Activated naive CD4-positive, alpha-beta T cell treated with anti-CD3 and anti-CD28 coated beads, Interleukin-2, amount 10 ng/mL, durations not matched to agents 7 days and 5 days (primary cell): ENCODE measurements at regions not wholly inside any gene's neighbourhood (a gene's known extent, or its start where the extent isn't known, plus 50 kb on each side); places are given as distances from the start of the nearest gene placed in this dataset.

Source experiments
- CTCF ChIA-PET: fragments of 350-600 bp; sonication (Branson Sonifier 250); formaldehyde crosslinking; loops from one replicate; lab custom pipeline; 2021; ENCODE audit warnings: antibody characterized with exemption; lab: Charles Lee
- DNase-seq: peaks from one replicate; pipeline ENCODE4 v3.0.0-alpha.2; 2020
- H3K27ac Mint-ChIP-seq: one replicate; pipeline ENCODE4 v1.8.0; 2021; ENCODE audit warnings: mild to moderate bottlenecking, moderate library complexity, mixed read lengths
- H3K27me3 Mint-ChIP-seq: one replicate; pipeline ENCODE4 v1.8.0; 2021; ENCODE audit warnings: mild to moderate bottlenecking, mixed read lengths
- H3K36me3 Mint-ChIP-seq: one replicate; pipeline ENCODE4 v1.8.0; 2021; ENCODE audit warnings: mixed read lengths
- H3K4me1 Mint-ChIP-seq: one replicate; pipeline ENCODE4 v1.8.0; 2021; ENCODE audit warnings: mixed read lengths
- H3K4me3 Mint-ChIP-seq: one replicate; pipeline ENCODE4 v1.8.0; 2021; ENCODE audit warnings: mild to moderate bottlenecking, moderate library complexity, mixed read lengths
- H3K9me3 Mint-ChIP-seq: one replicate; pipeline ENCODE4 v1.8.0; 2021; ENCODE audit warnings: mixed read lengths

DNA sequence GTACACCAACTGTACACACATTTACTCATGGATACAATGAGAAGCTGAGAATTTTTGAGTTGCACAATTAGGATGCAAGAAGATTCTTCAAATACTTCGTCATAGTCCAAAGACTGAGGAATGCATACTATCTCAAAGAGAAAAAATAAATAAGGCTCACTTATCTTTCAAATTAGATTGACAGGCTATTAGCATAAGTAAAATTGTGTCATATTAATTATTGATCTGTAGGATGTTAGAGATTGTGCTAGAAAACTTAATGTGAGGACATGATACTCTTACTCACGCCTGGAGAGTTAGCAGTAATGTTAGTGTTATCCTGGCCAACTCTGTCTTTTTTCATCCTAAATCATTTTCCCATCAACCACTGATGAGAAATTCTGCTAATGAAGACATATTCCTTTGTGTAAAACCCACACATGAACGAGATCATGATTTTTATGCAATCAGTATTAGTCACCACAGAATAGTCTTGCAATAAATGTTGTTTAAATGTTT is 659.0 kb downstream of the LTN1 start:
- Mint-ChIP-seq H3K36me3 (no peaks in the 10 kb centered on the region), H3K27ac (no peak overlapping the region), H3K9me3 (peaks cover 2% of the 10 kb centered on the region), H3K4me3 (no peak overlapping the region), H3K4me1 (no peaks in the 10 kb centered on the region), H3K27me3 (no peaks in the 10 kb centered on the region)
- CTCF ChIA-PET, result no interaction called here
- no peak for DNase-seq

DNA sequence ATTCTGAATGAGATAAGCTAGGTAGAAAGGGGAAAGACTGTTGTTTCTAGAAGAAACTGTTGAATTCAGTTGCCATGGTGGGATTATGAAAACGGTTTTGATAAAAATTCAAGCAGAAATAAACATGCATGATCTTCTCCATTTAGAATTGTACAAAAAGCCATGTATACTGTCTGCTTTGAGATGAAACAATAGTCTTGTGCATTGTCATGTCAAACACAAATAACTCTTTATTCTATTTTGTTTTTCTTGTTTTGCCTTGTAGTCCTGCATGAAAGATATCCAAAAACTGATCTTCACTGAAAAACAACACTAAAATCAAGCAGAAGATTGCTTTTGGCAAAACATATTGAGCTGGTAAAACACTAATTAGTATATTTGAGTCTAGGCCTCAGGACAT is 659.9 kb downstream of the LTN1 start:
- Mint-ChIP-seq H3K9me3 (peaks cover 2% of the 10 kb centered on the region), H3K4me3 (no peak overlapping the region), H3K36me3 (no peaks in the 10 kb centered on the region), H3K27me3 (no peaks in the 10 kb centered on the region), H3K4me1 (no peaks in the 10 kb centered on the region), H3K27ac (no peak overlapping the region)
- DNase-seq, result no peak
- CTCF ChIA-PET, result no interaction called here

- Mint-ChIP-seq H3K36me3 (no peaks in the 10 kb centered on the region), H3K4me3 (no peak overlapping the region), H3K4me1 (no peaks in the 10 kb centered on the region), H3K27ac (no peak overlapping the region), H3K9me3 (peaks cover 5% of the 10 kb centered on the region), H3K27me3 (no peaks in the 10 kb centered on the region)
- no peak for DNase-seq
- CTCF ChIA-PET, result no interaction called here
Measured at GRCh38 chr21:28325618-28326017, 667.1 kb downstream of the LTN1 start.

- Mint-ChIP-seq H3K9me3 (peaks cover 5% of the 10 kb centered on the region), H3K27ac (no peak overlapping the region), H3K36me3 (no peaks in the 10 kb centered on the region), H3K4me3 (no peak overlapping the region), H3K27me3 (no peaks in the 10 kb centered on the region), H3K4me1 (no peaks in the 10 kb centered on the region)
- CTCF ChIA-PET, result no interaction called here
- no peak for DNase-seq
Measured at GRCh38 chr21:28324690-28325089, 668.0 kb downstream of the LTN1 start.

DNA sequence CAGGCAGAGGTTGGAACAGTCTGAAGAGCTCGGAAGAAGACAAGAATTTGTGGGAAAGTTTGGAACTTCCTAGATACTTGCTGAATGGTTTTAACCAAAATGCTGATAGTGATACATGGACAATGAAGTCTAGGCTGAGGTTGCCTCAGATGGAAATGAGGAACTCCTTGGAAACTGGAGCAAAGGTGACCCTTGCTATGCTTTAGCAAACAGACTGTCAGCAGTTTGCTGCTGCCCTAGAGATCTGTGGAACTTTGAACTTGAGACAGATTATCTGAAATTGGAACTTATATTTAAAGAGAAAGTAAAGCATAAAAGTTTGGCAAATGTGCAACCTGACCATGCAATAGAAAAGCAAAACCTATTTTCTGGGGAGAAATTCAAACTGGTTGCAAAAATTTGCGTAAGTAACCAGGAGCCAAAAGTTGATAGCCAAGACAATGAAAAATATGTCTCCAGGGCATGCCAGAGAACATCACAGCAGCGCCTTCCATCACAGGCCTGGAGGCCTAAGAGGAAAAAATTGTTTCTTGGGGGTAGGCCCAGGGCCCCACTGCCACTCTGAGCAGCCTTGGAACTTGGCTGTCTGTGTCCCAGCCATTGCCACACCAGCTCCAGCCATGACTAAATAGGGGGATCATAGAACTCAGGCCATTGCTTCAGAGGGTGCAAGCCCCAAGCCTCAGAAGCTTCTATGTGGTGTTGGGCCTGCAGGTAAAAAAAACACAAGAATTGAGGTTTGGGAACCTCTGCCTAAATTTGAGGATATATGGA is 675.3 kb downstream of the LTN1 start:
- no peaks in the 10 kb centered on the region for H3K36me3 Mint-ChIP-seq
- no peaks in the 10 kb centered on the region for H3K9me3 Mint-ChIP-seq
- CTCF ChIA-PET, result no interaction called here

GRCh38 chr21:28311411-28312190 is 681.1 kb downstream of the LTN1 start:
- Mint-ChIP-seq H3K4me3 (no peak overlapping the region), H3K4me1 (no peaks in the 10 kb centered on the region), H3K27me3 (no peaks in the 10 kb centered on the region), H3K27ac (no peak overlapping the region), H3K9me3 (no peaks in the 10 kb centered on the region), H3K36me3 (no peaks in the 10 kb centered on the region)
- CTCF ChIA-PET, result no interaction called here
- DNase-seq, result no peak

More for the DNA sequence above, 675.3 kb downstream of the LTN1 start:
- no peak overlapping the region for H3K4me3 Mint-ChIP-seq
- DNase-seq, result no peak
- no peak overlapping the region for H3K27ac Mint-ChIP-seq
- H3K27me3 Mint-ChIP-seq, result no peaks in the 10 kb centered on the region
- no peaks in the 10 kb centered on the region for H3K4me1 Mint-ChIP-seq

GRCh38 chr21:28310711-28311110 is 682.0 kb downstream of the LTN1 start:
- Mint-ChIP-seq H3K36me3 (no peaks in the 10 kb centered on the region), H3K9me3 (no peaks in the 10 kb centered on the region), H3K27ac (no peak overlapping the region), H3K27me3 (no peaks in the 10 kb centered on the region), H3K4me1 (no peaks in the 10 kb centered on the region), H3K4me3 (no peak overlapping the region)
- DNase-seq, result no peak
- CTCF ChIA-PET, result no interaction called here

DNA sequence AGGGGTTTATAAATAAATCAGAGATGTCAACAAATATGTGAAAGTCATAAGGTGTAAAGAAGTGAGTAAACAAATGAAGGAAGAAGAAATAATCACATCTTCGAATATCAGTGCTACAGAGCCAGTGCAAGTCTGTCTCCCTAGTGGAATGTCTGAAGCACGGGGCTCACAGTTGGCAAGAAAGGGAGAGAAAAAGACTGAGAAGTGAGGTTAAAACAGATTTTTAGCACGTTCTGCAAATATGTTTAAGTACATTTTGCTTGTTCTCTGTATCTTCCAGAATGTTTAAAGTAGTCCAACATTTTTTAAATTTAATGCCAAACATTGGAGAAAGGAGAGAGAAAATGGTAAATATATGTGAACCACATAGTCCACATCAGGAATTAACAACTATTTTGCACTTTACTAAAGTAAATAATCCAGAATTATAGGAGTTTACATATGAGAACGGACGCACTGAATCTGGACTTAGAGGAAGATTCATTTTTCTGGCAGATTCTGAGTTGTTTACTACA is 682.4 kb downstream of the LTN1 start:
- peaks cover 3% of the 10 kb centered on the region for H3K9me3 Mint-ChIP-seq

DNA sequence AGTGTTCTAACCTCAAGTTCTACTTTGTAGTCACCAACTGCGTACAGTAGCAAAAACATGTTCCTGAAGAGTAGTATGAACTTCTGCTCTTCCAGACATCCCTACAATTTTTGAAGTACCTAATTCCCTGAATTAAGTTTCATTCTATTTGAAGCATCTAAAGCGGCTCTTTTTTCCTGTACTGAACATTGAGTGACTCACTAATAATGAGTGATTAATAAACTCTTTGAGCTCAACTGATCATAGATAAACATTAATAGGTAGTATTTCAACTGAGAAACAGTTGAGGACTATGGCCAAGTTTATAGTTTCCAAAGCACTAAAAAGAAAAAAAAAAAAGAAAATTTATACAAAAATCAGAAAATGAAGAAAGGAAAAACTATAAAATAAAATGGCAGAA is 683.1 kb downstream of the LTN1 start:
- Mint-ChIP-seq H3K36me3 (no peaks in the 10 kb centered on the region), H3K4me3 (no peak overlapping the region), H3K9me3 (peaks cover 3% of the 10 kb centered on the region), H3K27me3 (no peaks in the 10 kb centered on the region), H3K27ac (no peak overlapping the region), H3K4me1 (no peaks in the 10 kb centered on the region)
- CTCF ChIA-PET, result no interaction called here
- DNase-seq, result no peak

More for the DNA sequence above, 682.4 kb downstream of the LTN1 start:
- H3K4me1 Mint-ChIP-seq, result no peaks in the 10 kb centered on the region
- H3K27me3 Mint-ChIP-seq, result no peaks in the 10 kb centered on the region
- H3K36me3 Mint-ChIP-seq, result no peaks in the 10 kb centered on the region
- no peak for DNase-seq
- no peak overlapping the region for H3K4me3 Mint-ChIP-seq
- CTCF ChIA-PET, result no interaction called here
- H3K27ac Mint-ChIP-seq, result no peak overlapping the region

DNA sequence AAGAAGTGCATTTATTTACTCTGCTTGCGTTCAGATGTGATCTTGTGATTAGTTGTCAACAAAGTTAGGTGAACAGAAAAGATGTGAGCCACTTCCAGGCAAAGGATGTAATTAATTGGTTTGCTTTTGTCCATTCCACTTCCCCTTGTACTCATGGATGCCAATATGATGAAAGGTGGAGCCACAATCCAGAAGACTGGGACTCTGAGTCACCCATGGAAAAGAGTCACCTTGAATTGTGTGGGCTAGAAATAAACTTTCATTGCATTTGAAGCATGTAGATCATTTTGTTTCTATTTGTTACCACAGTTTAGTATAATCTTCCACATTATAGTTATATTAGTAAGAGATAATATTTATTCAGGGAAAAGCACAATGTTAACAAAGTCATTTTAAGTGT is 684.2 kb downstream of the LTN1 start:
- H3K27me3 Mint-ChIP-seq, result no peaks in the 10 kb centered on the region
- H3K27ac Mint-ChIP-seq, result no peak overlapping the region
- DNase-seq, result no peak
- H3K4me3 Mint-ChIP-seq, result no peak overlapping the region
- CTCF ChIA-PET, result no interaction called here
- H3K36me3 Mint-ChIP-seq, result no peaks in the 10 kb centered on the region
- peaks cover 3% of the 10 kb centered on the region for H3K9me3 Mint-ChIP-seq
- no peaks in the 10 kb centered on the region for H3K4me1 Mint-ChIP-seq

GRCh38 chr21:28299946-28300345 is 692.7 kb downstream of the LTN1 start:
- CTCF ChIA-PET, result interaction anchor here (1.2 kb wide), 1 partner anchor 445 kb away, joined by 5 read pairs; no protein-coding TSS in a partner anchor
- Mint-ChIP-seq H3K36me3 (no peaks in the 10 kb centered on the region), H3K27me3 (no peaks in the 10 kb centered on the region), H3K4me3 (no peak overlapping the region), H3K4me1 (no peaks in the 10 kb centered on the region), H3K9me3 (no peaks in the 10 kb centered on the region), H3K27ac (no peak overlapping the region)
- DNase-seq, result no peak

- DNase-seq, result no peak
- Mint-ChIP-seq H3K36me3 (no peaks in the 10 kb centered on the region), H3K27ac (no peak overlapping the region), H3K27me3 (no peaks in the 10 kb centered on the region), H3K9me3 (no peaks in the 10 kb centered on the region), H3K4me3 (no peak overlapping the region), H3K4me1 (no peaks in the 10 kb centered on the region)
- CTCF ChIA-PET, result no interaction called here
Measured at GRCh38 chr21:28298251-28298672, 694.4 kb downstream of the LTN1 start.

DNA sequence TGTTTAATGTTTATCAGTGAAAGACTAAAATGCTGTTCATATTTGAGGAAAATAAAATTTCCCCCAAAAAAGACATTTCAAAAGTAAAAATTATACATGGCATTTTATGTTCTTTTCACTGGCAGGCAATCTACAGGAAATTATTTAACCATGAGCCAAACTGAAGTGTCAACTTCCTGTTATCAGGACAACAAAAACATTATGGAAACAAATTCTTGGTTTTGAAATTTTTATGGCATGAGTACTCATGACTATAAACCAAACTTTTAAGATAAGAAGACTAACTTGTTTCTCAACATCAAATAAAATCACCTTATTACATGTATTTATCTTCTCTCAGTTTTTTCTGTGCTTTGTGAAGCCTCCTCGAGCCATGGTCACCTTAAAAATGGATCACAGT is 698.6 kb downstream of the LTN1 start:
- Mint-ChIP-seq H3K27me3 (no peaks in the 10 kb centered on the region), H3K9me3 (peaks cover 10% of the 10 kb centered on the region), H3K27ac (no peak overlapping the region), H3K36me3 (no peaks in the 10 kb centered on the region), H3K4me3 (no peak overlapping the region), H3K4me1 (no peaks in the 10 kb centered on the region)
- no peak for DNase-seq
- CTCF ChIA-PET, result no interaction called here

GRCh38 chr21:28283641-28284490 is 708.8 kb downstream of the LTN1 start:
- DNase-seq, result no peak
- H3K36me3 Mint-ChIP-seq, result no peaks in the 10 kb centered on the region
- H3K4me1 Mint-ChIP-seq, result no peaks in the 10 kb centered on the region
- no peak overlapping the region for H3K4me3 Mint-ChIP-seq
- H3K27me3 Mint-ChIP-seq, result no peaks in the 10 kb centered on the region
- H3K27ac Mint-ChIP-seq, result no peak overlapping the region
- CTCF ChIA-PET, result interaction anchor here (0.9 kb wide), 1 partner anchor 1566 kb away, joined by 3 read pairs; no protein-coding TSS in a partner anchor
- peaks cover 5% of the 10 kb centered on the region for H3K9me3 Mint-ChIP-seq
